MV-4-11 (cell line): ENCODE measurements at regions not wholly inside any gene's neighbourhood (a gene's known extent, or its start where the extent isn't known, plus 50 kb on each side); places are given as distances from the start of the nearest gene placed in this dataset.
"Not testable (repeated sequence)": the region's sequence is repeated elsewhere in the genome, so short reads cannot be mapped to it uniquely, and the experiment has no call there.

Source experiments
- DNase-seq: peaks from one replicate; lab custom pipeline; 2025; lab: John Stamatoyannopoulos, UW

GRCh38 chr2:220701115-220701514 lies 871.0 kb downstream of the EPHA4 start:
- DNase-seq: no peak

- no peak for DNase-seq
Observed at GRCh38 chr2:220703279-220703678, 868.8 kb downstream of the EPHA4 start.

DNA sequence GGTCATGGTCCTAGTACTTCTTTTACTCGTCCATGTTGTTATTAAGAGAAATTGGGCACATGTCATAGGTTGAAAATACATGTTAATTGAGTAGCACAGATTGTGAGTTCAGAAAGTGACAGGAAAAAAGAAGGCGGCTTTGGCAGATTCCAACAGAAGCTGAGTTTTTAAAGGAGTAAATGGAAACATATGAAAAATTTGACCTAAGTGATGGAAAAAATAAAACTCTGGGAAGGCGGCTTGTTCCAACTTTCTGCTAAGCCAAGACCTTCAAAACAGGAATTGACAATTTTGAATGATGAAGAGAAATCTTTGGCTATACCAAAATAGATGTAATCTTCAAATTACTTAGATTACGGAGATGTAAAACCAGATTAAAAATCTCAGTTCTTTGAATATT lies 868.0 kb downstream of the EPHA4 start:
- DNase-seq: no peak

DNA sequence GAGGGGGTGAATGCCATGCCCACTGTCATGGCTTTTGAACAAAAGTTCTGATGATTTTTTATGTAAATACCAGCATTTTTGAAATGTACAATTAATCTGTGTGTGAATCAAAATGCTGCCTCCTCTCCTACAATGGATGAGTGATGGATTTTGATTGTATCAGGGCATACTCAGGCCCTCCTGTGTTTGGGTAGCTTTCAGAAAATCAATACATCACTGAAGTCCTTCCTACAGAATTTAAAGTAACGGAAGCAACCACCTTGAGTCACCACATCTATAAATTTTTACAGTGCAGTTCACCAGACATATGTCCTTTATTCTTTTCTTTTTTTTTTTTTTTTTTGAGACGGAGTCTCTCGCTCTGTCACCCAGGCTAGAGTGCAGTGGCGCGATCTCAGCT lies 867.3 kb downstream of the EPHA4 start:
- DNase-seq: no peak

- no peak for DNase-seq
Observed at GRCh38 chr2:220705678-220706077, 866.4 kb downstream of the EPHA4 start.

GRCh38 chr2:220707261-220707660 lies 864.8 kb downstream of the EPHA4 start:
- no peak for DNase-seq

- no peak for DNase-seq
Observed at GRCh38 chr2:220708366-220708765, 863.7 kb downstream of the EPHA4 start.

DNA sequence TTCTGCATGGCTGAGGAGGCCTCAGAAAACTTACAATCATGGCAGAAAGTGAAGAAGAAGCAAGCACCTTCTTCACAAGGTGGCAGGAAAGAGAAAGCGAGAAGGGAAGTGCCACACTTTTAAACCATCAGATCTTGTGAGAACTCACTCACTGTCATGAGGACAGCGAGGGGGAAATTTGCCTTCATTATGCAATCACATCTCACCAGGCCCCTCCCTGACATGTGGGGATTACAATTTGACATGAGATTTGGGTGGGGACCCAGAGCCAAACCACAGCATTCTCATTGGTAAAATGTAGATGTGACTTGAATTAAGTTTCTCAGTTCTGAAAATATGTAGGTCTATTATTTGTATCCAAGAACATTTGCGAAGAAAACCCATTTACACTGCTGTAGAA lies 854.8 kb downstream of the EPHA4 start:
- DNase-seq: no peak

DNA sequence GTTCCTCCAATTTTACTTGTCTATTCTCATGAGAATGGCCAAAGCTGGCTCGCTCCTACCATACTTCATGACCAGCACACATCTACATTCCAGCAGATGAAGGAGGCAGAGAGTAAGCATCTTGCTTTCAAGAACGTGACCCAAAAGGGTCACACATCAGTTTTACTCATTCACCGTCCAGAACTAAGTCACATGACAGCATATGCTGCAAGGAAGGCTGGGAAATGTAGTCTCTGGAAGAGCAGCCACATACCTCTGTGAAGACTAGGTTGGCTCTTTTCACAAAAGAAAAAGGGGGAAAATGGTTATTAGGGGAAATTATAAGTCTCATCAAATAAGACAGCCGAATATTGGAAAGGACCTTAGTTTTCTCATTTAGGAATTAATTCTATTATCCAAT lies 835.3 kb downstream of the EPHA4 start:
- no peak for DNase-seq

GRCh38 chr2:220743203-220743602 lies 828.9 kb downstream of the EPHA4 start:
- DNase-seq: no peak

DNA sequence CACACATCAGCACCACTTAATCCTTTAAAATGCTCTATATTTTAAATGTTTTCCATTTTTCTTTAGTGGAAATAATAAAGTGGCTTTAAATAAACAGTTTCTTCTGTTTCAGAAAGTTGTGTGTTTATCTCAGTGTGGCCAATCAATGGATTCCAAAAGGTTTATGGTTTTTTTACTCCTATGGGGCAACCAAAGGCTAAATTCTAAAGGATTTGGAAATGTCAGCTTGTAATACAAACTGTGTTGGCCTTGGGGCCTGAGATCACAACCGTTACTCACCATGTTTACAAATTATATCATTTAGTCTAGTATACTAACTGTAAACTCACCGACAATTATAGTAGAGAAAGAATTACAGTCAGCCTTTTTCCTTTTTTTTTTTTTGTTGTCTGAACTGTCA lies 827.2 kb downstream of the EPHA4 start:
- no peak for DNase-seq

DNA sequence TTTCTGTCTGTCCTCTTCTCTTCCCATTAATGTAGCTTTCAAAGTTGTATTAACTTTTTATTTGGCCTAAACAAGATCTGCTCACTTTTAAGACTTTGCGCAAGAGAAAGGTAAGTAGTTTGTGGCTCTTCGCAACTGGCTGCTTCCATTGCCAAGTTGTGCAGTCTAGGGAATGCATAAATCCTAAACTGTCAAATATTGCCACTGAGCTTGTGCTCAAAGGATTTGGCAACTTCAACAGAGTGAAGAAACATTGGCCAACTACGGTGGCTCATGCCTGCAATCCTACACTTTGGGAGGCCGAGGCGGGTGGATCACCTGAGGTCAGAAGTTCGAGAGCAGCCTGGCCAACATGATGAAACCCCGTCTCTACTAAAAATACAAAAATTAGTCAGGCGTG lies 826.4 kb downstream of the EPHA4 start:
- no peak for DNase-seq

GRCh38 chr2:220747736-220748135 lies 824.4 kb downstream of the EPHA4 start:
- no peak for DNase-seq

- DNase-seq: no peak
Observed at GRCh38 chr2:220748875-220749479, 823.1 kb downstream of the EPHA4 start.

GRCh38 chr2:220753486-220753885 lies 818.6 kb downstream of the EPHA4 start:
- no peak for DNase-seq

- no peak for DNase-seq
Observed at GRCh38 chr2:220756653-220757052, 815.5 kb downstream of the EPHA4 start.

DNA sequence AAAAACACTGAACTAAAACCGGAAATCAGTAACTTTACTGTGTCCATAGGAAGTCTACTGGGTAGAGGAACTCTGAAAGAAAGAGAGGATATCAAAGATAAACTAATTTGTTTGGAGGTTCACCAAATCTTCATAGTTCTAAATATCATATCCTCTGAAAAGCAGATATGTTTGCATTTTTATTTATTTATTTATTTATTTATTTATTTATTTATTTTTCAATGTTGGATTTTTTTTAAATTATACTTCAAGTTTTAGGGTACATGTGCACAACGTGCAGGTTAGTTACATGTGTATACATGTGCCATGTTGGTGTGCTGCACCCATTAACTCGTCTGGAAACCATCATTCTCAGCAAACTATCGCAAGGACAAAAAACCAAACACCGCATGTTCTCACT lies 813.7 kb downstream of the EPHA4 start:
- not testable (repeated sequence) for DNase-seq

- no peak for DNase-seq
Observed at GRCh38 chr2:220764171-220764570, 807.9 kb downstream of the EPHA4 start.

- no peak for DNase-seq
Observed at GRCh38 chr2:220767591-220768255, 804.4 kb downstream of the EPHA4 start.

DNA sequence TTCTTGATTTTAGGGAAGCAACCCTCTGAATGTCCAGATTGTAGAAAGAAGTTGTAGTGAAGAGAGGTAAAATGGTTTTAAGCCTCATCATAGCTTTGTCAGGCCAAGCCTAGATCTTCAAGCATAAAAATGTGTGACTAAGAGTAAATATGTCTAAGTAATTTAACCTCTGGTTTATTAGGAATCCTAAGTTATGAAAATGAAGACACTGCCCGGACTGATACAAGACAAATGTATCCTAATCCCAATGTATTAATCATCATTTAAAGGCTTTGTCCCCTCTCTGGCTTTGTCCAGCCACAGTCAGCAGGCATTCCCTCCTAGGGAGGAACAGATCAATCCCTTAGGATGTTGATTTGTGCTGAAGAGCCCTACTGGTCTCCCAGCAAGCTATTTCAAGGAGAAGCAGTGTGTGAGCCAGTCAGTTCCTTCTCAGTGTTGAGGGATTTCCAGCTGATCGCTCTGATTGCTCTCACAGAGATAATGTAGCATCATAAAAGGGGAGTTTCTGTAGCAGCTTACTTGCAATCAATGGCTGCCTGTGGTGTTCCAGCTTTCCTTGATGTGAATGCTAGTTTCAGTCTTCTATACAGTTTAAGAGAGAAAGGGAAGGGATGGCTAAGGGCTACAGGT lies 796.1 kb downstream of the EPHA4 start:
- no peak for DNase-seq

GRCh38 chr2:220779076-220779475 lies 793.0 kb downstream of the EPHA4 start:
- DNase-seq: not testable (repeated sequence)

- no peak for DNase-seq
Observed at GRCh38 chr2:220779511-220779910, 792.6 kb downstream of the EPHA4 start.

GRCh38 chr2:220779931-220780330 lies 792.2 kb downstream of the EPHA4 start:
- no peak for DNase-seq
